ENCODE measurements at regions not wholly inside any gene's neighbourhood (a gene's known extent, or its start where the extent isn't known, plus 50 kb on each side); places are given as distances from the start of the nearest gene placed in this dataset.

DNA sequence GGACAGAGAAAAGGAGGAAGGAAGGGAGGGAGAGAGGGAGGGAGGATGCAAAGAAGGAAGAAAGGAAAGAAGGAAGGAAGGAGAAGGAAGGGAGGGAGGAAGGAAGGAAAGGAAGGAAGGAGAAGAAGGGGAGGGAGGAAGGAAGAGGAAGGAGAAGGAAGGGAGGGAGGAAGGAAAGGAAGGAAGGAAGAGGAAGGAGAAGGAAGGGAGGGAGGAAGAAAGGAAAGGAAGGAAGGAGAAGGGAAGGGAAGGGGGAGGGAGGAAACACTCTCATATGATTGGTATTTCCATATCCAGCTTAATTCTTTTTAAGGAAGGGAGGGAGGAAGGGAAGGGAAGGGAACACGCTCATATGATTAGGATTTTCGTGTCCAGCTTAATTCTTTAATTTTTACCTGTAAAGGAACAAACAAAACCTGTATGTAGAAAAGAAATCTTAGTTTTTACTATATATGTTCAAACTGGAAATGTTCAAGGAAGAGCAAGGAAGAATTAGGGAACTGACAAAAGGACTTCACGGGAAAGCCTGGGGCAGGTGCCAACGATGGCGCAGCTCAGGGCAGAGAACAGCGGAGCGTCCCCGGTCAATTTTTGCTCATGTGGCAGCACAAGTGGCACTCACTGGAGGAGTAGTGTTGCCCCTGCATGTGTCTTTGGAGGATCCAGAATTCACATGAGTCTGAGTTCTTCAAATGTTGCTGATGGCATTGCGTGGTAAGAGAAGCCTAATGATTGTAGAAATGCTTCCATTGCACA lies 228.6 kb downstream of the ZNF516 start:
- Histone ChIP-seq H3K9ac (ENCODE audit: low read depth, low read length) (no peak overlapping the region), H3K4me1 (ENCODE audit: control insufficient read depth, insufficient read depth, low read length) (peaks cover 22% of the 10 kb centered on the region), H3K27ac (ENCODE audit: low read depth, low read length) (no peak overlapping the region), H3K36me3 (ENCODE audit: control insufficient read depth, insufficient read depth, low read length) (no peaks in the 10 kb centered on the region), H3K27me3 (ENCODE audit: control insufficient read depth, insufficient read depth, low read length) (no peaks in the 10 kb centered on the region), H3K9me3 (ENCODE audit: control insufficient read depth, insufficient read depth, low read length) (no peaks in the 10 kb centered on the region), H3K4me3 (ENCODE audit: low read depth, low read length) (no peak overlapping the region)

GRCh38 chr18:76265497-76266235 lies 229.4 kb downstream of the ZNF516 start:
- Histone ChIP-seq H3K4me1 (ENCODE audit: control insufficient read depth, insufficient read depth, low read length) (peaks cover 25% of the 10 kb centered on the region), H3K4me3 (ENCODE audit: low read depth, low read length) (no peak overlapping the region), H3K36me3 (ENCODE audit: control insufficient read depth, insufficient read depth, low read length) (no peaks in the 10 kb centered on the region), H3K27me3 (ENCODE audit: control insufficient read depth, insufficient read depth, low read length) (no peaks in the 10 kb centered on the region), H3K9me3 (ENCODE audit: control insufficient read depth, insufficient read depth, low read length) (no peaks in the 10 kb centered on the region), H3K27ac (ENCODE audit: low read depth, low read length) (no peak overlapping the region), H3K9ac (ENCODE audit: low read depth, low read length) (no peak overlapping the region)

GRCh38 chr18:76264876-76265250 lies 230.2 kb downstream of the ZNF516 start:
- H3K9me3 ChIP-seq (ENCODE audit: control insufficient read depth, insufficient read depth, low read length), result no peaks in the 10 kb centered on the region
- no peaks in the 10 kb centered on the region for H3K36me3 ChIP-seq (ENCODE audit: control insufficient read depth, insufficient read depth, low read length)
- no peak overlapping the region for H3K4me3 ChIP-seq (ENCODE audit: low read depth, low read length)
- H3K27me3 ChIP-seq (ENCODE audit: control insufficient read depth, insufficient read depth, low read length), result no peaks in the 10 kb centered on the region
- peaks cover 25% of the 10 kb centered on the region for H3K4me1 ChIP-seq (ENCODE audit: control insufficient read depth, insufficient read depth, low read length)
- H3K27ac ChIP-seq (ENCODE audit: low read depth, low read length), result no peak overlapping the region
- H3K9ac ChIP-seq (ENCODE audit: low read depth, low read length), result no peak overlapping the region

GRCh38 chr18:76264198-76264875 lies 230.7 kb downstream of the ZNF516 start:
- H3K9ac ChIP-seq (ENCODE audit: low read depth, low read length), result no peak overlapping the region
- H3K27me3 ChIP-seq (ENCODE audit: control insufficient read depth, insufficient read depth, low read length), result no peaks in the 10 kb centered on the region
- no peak overlapping the region for H3K4me3 ChIP-seq (ENCODE audit: low read depth, low read length)

DNA sequence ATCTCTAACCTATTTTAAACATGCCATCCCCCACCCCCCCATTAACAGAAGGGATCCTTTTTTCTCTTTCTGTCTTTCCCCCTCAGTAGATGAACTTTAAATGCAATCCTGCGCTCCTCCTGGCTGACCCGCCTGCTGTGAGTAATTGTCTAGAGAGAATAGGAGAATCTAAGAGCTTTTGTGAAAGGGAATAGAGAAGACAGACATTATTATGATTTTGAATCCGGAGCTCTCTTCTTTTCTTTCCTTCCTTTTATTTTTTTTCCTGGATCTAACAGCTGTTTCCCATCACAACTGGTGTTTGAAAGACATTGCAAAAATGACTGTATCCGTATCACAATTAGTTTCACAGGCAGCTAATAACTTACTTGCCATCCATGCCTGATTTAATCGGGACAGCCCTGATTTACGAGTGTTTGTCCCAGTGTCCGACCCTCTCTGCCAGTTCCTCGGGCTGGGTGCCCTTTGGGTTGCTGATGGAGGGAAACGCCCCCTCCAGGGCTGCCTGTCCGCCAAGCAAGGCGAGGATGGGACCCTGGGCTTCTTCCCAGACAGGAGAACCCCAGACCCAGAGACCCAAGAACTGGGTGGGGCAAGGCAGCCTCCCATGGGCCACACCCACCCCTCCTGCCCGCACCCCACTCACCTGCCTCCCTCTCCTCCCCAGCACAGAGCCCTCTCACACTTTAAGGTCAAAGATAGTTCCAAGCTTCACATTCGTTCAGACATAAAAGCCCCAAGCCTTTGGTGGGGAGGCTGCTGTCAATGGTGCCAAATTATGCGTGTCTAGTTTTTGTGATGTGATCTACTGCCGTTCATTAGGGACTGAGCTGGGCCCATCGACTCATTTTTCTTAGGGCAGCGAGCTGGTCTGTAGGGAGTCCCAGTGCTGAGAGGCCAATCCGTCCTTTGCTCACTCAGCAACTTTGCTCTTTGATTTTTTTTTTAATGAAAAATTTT lies 231.7 kb downstream of the ZNF516 start:
- Histone ChIP-seq H3K27me3 (ENCODE audit: control insufficient read depth, insufficient read depth, low read length) (no peaks in the 10 kb centered on the region), H3K27ac (ENCODE audit: low read depth, low read length) (no peak overlapping the region), H3K9me3 (ENCODE audit: control insufficient read depth, insufficient read depth, low read length) (no peaks in the 10 kb centered on the region), H3K4me1 (ENCODE audit: control insufficient read depth, insufficient read depth, low read length) (peaks cover 34% of the 10 kb centered on the region), H3K36me3 (ENCODE audit: control insufficient read depth, insufficient read depth, low read length) (no peaks in the 10 kb centered on the region), H3K4me3 (ENCODE audit: low read depth, low read length) (0 out of 2 replicates have a peak overlapping the region, but pooled peaks have one; percentile 5), H3K9ac (ENCODE audit: low read depth, low read length) (no peak overlapping the region)

More at GRCh38 chr18:76264198-76264875, 230.7 kb downstream of the ZNF516 start:
- Histone ChIP-seq H3K27ac (ENCODE audit: low read depth, low read length) (no peak overlapping the region), H3K4me1 (ENCODE audit: control insufficient read depth, insufficient read depth, low read length) (peaks cover 25% of the 10 kb centered on the region), H3K9me3 (ENCODE audit: control insufficient read depth, insufficient read depth, low read length) (no peaks in the 10 kb centered on the region), H3K36me3 (ENCODE audit: control insufficient read depth, insufficient read depth, low read length) (no peaks in the 10 kb centered on the region)

- Histone ChIP-seq H3K27ac (ENCODE audit: low read depth, low read length) (no peak overlapping the region), H3K9me3 (ENCODE audit: control insufficient read depth, insufficient read depth, low read length) (no peaks in the 10 kb centered on the region), H3K27me3 (ENCODE audit: control insufficient read depth, insufficient read depth, low read length) (no peaks in the 10 kb centered on the region), H3K9ac (ENCODE audit: low read depth, low read length) (no peak overlapping the region), H3K36me3 (ENCODE audit: control insufficient read depth, insufficient read depth, low read length) (no peaks in the 10 kb centered on the region), H3K4me3 (ENCODE audit: low read depth, low read length) (no peak overlapping the region), H3K4me1 (ENCODE audit: control insufficient read depth, insufficient read depth, low read length) (peaks cover 47% of the 10 kb centered on the region)
Measured at GRCh38 chr18:76260941-76261472, 234.0 kb downstream of the ZNF516 start.

DNA sequence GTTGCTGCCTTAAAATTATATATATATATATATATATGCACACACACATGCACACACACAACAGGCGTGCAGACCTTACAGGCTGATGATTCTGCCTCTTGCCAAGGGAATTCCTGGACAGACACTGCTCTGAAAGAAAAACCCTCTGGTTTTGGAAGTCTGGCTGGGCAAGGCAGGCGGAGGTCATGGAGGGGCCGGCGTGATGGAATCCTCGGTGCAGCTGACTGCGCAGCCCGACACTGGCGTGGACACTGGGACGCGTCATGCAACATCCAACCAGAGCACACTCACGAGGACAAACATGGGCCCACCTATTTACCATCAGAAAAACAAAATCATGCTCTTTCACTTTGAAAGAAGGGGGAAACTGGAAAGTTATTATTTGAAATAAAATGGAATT lies 235.3 kb downstream of the ZNF516 start:
- no peak overlapping the region for H3K9ac ChIP-seq (ENCODE audit: low read depth, low read length)
- H3K36me3 ChIP-seq (ENCODE audit: control insufficient read depth, insufficient read depth, low read length), result no peaks in the 10 kb centered on the region
- no peak overlapping the region for H3K4me3 ChIP-seq (ENCODE audit: low read depth, low read length)
- H3K9me3 ChIP-seq (ENCODE audit: control insufficient read depth, insufficient read depth, low read length), result no peaks in the 10 kb centered on the region
- H3K27ac ChIP-seq (ENCODE audit: low read depth, low read length), result no peak overlapping the region
- no peaks in the 10 kb centered on the region for H3K27me3 ChIP-seq (ENCODE audit: control insufficient read depth, insufficient read depth, low read length)
- peaks cover 47% of the 10 kb centered on the region for H3K4me1 ChIP-seq (ENCODE audit: control insufficient read depth, insufficient read depth, low read length)

- no peaks in the 10 kb centered on the region for H3K9me3 ChIP-seq (ENCODE audit: control insufficient read depth, insufficient read depth, low read length)
- H3K27me3 ChIP-seq (ENCODE audit: control insufficient read depth, insufficient read depth, low read length), result no peaks in the 10 kb centered on the region
- H3K36me3 ChIP-seq (ENCODE audit: control insufficient read depth, insufficient read depth, low read length), result no peaks in the 10 kb centered on the region
- peak overlapping the region; percentile 66 for H3K27ac ChIP-seq (ENCODE audit: low read depth, low read length)
- H3K9ac ChIP-seq (ENCODE audit: low read depth, low read length), result no peak overlapping the region
- H3K4me3 ChIP-seq (ENCODE audit: low read depth, low read length), result no peak overlapping the region
- H3K4me1 ChIP-seq (ENCODE audit: control insufficient read depth, insufficient read depth, low read length), result peaks cover 43% of the 10 kb centered on the region
Measured at GRCh38 chr18:76259096-76259495, 235.9 kb downstream of the ZNF516 start.

- Histone ChIP-seq H3K9ac (ENCODE audit: low read depth, low read length) (no peak overlapping the region), H3K4me3 (ENCODE audit: low read depth, low read length) (no peak overlapping the region), H3K36me3 (ENCODE audit: control insufficient read depth, insufficient read depth, low read length) (no peaks in the 10 kb centered on the region), H3K27me3 (ENCODE audit: control insufficient read depth, insufficient read depth, low read length) (no peaks in the 10 kb centered on the region), H3K4me1 (ENCODE audit: control insufficient read depth, insufficient read depth, low read length) (peaks cover 37% of the 10 kb centered on the region), H3K27ac (ENCODE audit: low read depth, low read length) (peak overlapping the region; percentile 66), H3K9me3 (ENCODE audit: control insufficient read depth, insufficient read depth, low read length) (no peaks in the 10 kb centered on the region)
Measured at GRCh38 chr18:76258209-76258608, 236.8 kb downstream of the ZNF516 start.

DNA sequence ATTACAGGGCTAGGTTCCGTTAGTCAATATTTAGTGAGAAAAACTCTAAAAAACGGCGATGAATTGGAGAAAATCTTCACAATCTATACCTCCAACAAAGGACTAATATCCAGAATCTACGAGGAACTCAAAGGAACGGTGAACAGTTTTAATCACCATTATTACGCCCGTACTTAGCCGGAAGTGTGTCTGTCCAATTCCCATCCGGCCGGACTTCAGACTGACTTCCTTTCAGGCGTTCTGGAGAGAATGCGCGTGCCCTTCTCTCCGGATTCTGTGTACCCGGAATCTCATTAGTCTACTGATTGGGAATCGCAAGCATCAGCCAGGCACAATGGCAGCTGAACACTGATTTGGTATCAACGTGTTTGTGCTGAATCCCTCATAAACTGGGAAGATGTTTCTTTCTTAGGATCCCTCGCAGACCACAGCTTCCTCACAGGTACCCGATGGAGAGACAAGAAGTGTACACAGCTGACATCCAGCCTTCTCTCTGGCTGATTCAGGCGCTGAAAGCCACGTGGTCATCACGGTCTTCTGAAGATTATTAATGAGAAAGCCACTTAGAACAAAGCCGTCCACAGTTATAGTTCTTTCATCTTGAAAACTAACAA lies 239.9 kb downstream of the ZNF516 start:
- H3K27me3 ChIP-seq (ENCODE audit: control insufficient read depth, insufficient read depth, low read length), result no peaks in the 10 kb centered on the region
- H3K36me3 ChIP-seq (ENCODE audit: control insufficient read depth, insufficient read depth, low read length), result no peaks in the 10 kb centered on the region
- peaks cover 22% of the 10 kb centered on the region for H3K4me1 ChIP-seq (ENCODE audit: control insufficient read depth, insufficient read depth, low read length)
- H3K9ac ChIP-seq (ENCODE audit: low read depth, low read length), result no peak overlapping the region
- no peaks in the 10 kb centered on the region for H3K9me3 ChIP-seq (ENCODE audit: control insufficient read depth, insufficient read depth, low read length)
- no peak overlapping the region for H3K27ac ChIP-seq (ENCODE audit: low read depth, low read length)
- H3K4me3 ChIP-seq (ENCODE audit: low read depth, low read length), result no peak overlapping the region
